OCI-LY3 (cell line): ENCODE measurements at regions not wholly inside any gene's neighbourhood (a gene's known extent, or its start where the extent isn't known, plus 50 kb on each side); places are given as distances from the start of the nearest gene placed in this dataset.

Experiments
- H2AFZ ChIP-seq: fragments of 200-600, 300-600 bp; shearing (Covaris generic); 2 replicates; pipeline ENCODE4 v1.6.0; 2014; ENCODE audit warnings: antibody characterized with exemption, low read depth, low read length
- H3K27ac ChIP-seq: fragments of 200-600, 300-600 bp; sonication (generic); 2 replicates; pipeline ENCODE4 v1.5.1; 2014; ENCODE audit warnings: mild to moderate bottlenecking, low read length, moderate library complexity, mixed read lengths
- H3K27me3 ChIP-seq: fragments of 200-600, 300-600 bp; sonication (generic); 2 replicates; pipeline ENCODE4 v1.6.1; 2014; ENCODE audit warnings: low read depth, low read length, mixed read lengths
- H3K36me3 ChIP-seq: fragments of 200-600, 300-600 bp; sonication (generic); replicated peaks from 2 replicates; pipeline ENCODE3; 2014; ENCODE audit warnings: low read depth, low read length, mixed read lengths
- H3K4me1 ChIP-seq: fragments of 300-600, 200-600 bp; sonication (generic); 2 replicates; pipeline ENCODE4 v1.6.1; 2014; ENCODE audit warnings: low read length, mixed read lengths
- H3K4me2 ChIP-seq: fragments of 200-600, 300-600 bp; sonication (generic); 2 replicates; pipeline ENCODE4 v1.6.1; 2014; ENCODE audit warnings: low read length, mixed read lengths
- H3K4me3 ChIP-seq: fragments of 300-600, 200-600 bp; sonication (generic); 2 replicates; pipeline ENCODE4 v1.5.1; 2014; ENCODE audit warnings: antibody characterized with exemption, mild to moderate bottlenecking, low read length, moderate library complexity
- H3K79me2 ChIP-seq: fragments of 300-600, 200-600 bp; shearing (Covaris generic); 2 replicates; pipeline ENCODE4 v1.6.1; 2014; ENCODE audit warnings: mild to moderate bottlenecking, low read length, mixed read lengths
- H3K9ac ChIP-seq: fragments of 300-600, 200-600 bp; shearing (Covaris generic); 2 replicates; pipeline ENCODE4 v1.6.0; 2014; ENCODE audit warnings: mild to moderate bottlenecking, low read length, moderate library complexity
- H3K9me3 ChIP-seq: fragments of 200-600, 300-600 bp; shearing (Covaris generic); 2 replicates; pipeline ENCODE4 v1.6.1; 2014; ENCODE audit warnings: low read length, mixed read lengths; ENCODE audit not compliant: insufficient read depth
- H4K20me1 ChIP-seq: fragments of 200-600, 300-600 bp; sonication (generic); 2 replicates; pipeline ENCODE4 v1.6.1; 2016; ENCODE audit warnings: low read length, mixed read lengths; ENCODE audit not compliant: insufficient read depth
- EZH2phosphoT487 ChIP-seq: fragments of 200-600 bp; shearing (Covaris generic); IDR thresholded peaks from 2 replicates; pipeline ENCODE4 v1.6.1; 2018; ENCODE audit warnings: antibody characterized with exemption, mixed run types, low read depth
- TF ChIP-seq, protein P1 (sequence below): fragments of 200-600, 300-600 bp; sonication (generic); IDR thresholded peaks from 2 replicates; pipeline ENCODE4 v1.5.1; 2014; ENCODE audit warnings: antibody characterized with exemption, low read length, low read depth

GRCh38 chr5:17113174-17113958 lies 104.1 kb upstream of the BASP1 start:
- H3K27me3 ChIP-seq = no peaks in the 10 kb centered on the region
- H3K4me1 ChIP-seq = peaks cover 15% of the 10 kb centered on the region
- TF ChIP-seq EZH2phosphoT487 = no peak
- TF ChIP-seq, protein P1, sequence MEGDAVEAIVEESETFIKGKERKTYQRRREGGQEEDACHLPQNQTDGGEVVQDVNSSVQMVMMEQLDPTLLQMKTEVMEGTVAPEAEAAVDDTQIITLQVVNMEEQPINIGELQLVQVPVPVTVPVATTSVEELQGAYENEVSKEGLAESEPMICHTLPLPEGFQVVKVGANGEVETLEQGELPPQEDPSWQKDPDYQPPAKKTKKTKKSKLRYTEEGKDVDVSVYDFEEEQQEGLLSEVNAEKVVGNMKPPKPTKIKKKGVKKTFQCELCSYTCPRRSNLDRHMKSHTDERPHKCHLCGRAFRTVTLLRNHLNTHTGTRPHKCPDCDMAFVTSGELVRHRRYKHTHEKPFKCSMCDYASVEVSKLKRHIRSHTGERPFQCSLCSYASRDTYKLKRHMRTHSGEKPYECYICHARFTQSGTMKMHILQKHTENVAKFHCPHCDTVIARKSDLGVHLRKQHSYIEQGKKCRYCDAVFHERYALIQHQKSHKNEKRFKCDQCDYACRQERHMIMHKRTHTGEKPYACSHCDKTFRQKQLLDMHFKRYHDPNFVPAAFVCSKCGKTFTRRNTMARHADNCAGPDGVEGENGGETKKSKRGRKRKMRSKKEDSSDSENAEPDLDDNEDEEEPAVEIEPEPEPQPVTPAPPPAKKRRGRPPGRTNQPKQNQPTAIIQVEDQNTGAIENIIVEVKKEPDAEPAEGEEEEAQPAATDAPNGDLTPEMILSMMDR = no peak
- no peak overlapping the region for H3K27ac ChIP-seq
- no peaks in the 10 kb centered on the region for H3K36me3 ChIP-seq
- H2AFZ ChIP-seq = no peak overlapping the region
- H3K4me2 ChIP-seq = no peak overlapping the region
- H3K9ac ChIP-seq = no peak overlapping the region
- no peaks in the 10 kb centered on the region for H4K20me1 ChIP-seq
- no peak overlapping the region for H3K4me3 ChIP-seq
- H3K9me3 ChIP-seq = no peaks in the 10 kb centered on the region
- no peaks in the 10 kb centered on the region for H3K79me2 ChIP-seq

DNA sequence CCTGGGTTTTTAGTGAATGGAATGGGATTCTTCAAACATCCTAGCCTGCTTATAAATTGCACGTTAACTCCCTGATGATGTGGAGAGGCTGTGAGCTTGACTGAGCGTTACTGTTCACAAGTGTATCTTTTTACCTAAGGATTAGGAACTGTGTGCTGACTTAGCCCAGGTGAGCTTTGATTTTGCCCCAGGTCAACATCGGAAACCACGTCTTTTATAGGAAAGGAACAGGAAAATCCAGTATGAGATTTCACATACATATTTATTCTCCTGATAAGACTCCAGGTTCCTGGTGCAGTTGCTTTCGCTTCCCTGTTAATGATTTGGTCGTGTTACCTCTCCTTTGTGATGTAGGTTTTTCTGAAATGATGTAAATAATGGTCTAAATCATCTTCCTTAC lies 103.2 kb upstream of the BASP1 start:
- Histone ChIP-seq H3K4me1 (peaks cover 16% of the 10 kb centered on the region), H3K4me2 (no peak overlapping the region), H3K9ac (no peak overlapping the region), H4K20me1 (no peaks in the 10 kb centered on the region), H3K79me2 (no peaks in the 10 kb centered on the region), H3K27ac (no peak overlapping the region), H3K4me3 (no peak overlapping the region), H2AFZ (no peak overlapping the region), H3K9me3 (no peaks in the 10 kb centered on the region), H3K36me3 (no peaks in the 10 kb centered on the region), H3K27me3 (no peaks in the 10 kb centered on the region)
- TF ChIP-seq, protein P1 = no peak
- TF ChIP-seq EZH2phosphoT487 = no peak

- H3K79me2 ChIP-seq = no peaks in the 10 kb centered on the region
- no peak overlapping the region for H3K4me3 ChIP-seq
- no peak for TF ChIP-seq EZH2phosphoT487
- TF ChIP-seq, protein P1 = no peak
- no peak overlapping the region for H3K9ac ChIP-seq
- H3K36me3 ChIP-seq = no peaks in the 10 kb centered on the region
- H3K27me3 ChIP-seq = no peaks in the 10 kb centered on the region
- H3K4me2 ChIP-seq = no peak overlapping the region
- H3K27ac ChIP-seq = no peak overlapping the region
- H2AFZ ChIP-seq = no peak overlapping the region
- H3K4me1 ChIP-seq = peaks cover 11% of the 10 kb centered on the region
- no peaks in the 10 kb centered on the region for H4K20me1 ChIP-seq
- no peaks in the 10 kb centered on the region for H3K9me3 ChIP-seq
Measured at GRCh38 chr5:17114715-17115599, 102.5 kb upstream of the BASP1 start.

DNA sequence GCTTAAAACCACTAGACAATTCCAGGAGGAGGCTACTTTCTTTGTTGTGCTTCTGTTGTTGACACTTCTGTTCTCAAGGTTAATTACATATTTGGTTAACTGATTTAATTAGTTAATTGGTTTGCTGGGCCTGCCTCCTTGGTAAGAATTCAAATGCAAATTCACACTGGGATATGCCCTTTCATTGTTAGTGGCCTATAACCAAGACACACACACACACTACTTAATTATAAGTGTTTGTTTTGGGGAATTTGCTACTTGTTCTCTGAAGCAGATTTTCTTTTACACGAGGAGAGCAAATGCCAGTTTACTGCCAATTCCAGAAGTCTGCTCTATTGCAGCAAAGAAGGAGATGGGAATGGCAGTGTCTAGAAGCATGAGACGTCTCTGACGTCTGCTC lies 101.6 kb upstream of the BASP1 start:
- TF ChIP-seq EZH2phosphoT487 = no peak
- TF ChIP-seq, protein P1 = no peak
- no peaks in the 10 kb centered on the region for H3K9me3 ChIP-seq
- H3K9ac ChIP-seq = no peak overlapping the region
- 0 out of 2 replicates have a peak, but pooled peaks cover 5% of the 10 kb centered on the region for H3K4me1 ChIP-seq
- H3K4me2 ChIP-seq = no peak overlapping the region
- H3K79me2 ChIP-seq = no peaks in the 10 kb centered on the region
- H3K36me3 ChIP-seq = no peaks in the 10 kb centered on the region
- no peak overlapping the region for H3K27ac ChIP-seq
- H3K4me3 ChIP-seq = no peak overlapping the region
- H2AFZ ChIP-seq = no peak overlapping the region
- H3K27me3 ChIP-seq = no peaks in the 10 kb centered on the region
- no peaks in the 10 kb centered on the region for H4K20me1 ChIP-seq
